Left lobe of liver (tissue), 2 donors: ENCODE measurements at regions not wholly inside any gene's neighbourhood (a gene's known extent, or its start where the extent isn't known, plus 50 kb on each side); places are given as distances from the start of the nearest gene placed in this dataset.
"Not testable (repeated sequence)": the region's sequence is repeated elsewhere in the genome, so short reads cannot be mapped to it uniquely, and the experiment has no call there.

Source experiments
- ATAC-seq: fragments of 200-7000 bp; cut with Tn5 transposase; one replicate; pipeline ENCODE4 v1.9.1; 2020; ENCODE audit warnings: mild to moderate bottlenecking, moderate library complexity
- DNase-seq: peaks from one replicate; pipeline ENCODE4 v3.0.0-alpha.2; 2020; ENCODE audit warnings: low spot score
- donor health status: DM: no; HTN: no; CAD: no; lungs with moderate emphysema.
- donor health status: DM: no; HTN: yes; CAD: no.

- DNase-seq: peak; percentile 12
- no peak for ATAC-seq
Measured at GRCh38 chr14:76698191-76698590, 63.1 kb upstream of the VASH1 start.

DNA sequence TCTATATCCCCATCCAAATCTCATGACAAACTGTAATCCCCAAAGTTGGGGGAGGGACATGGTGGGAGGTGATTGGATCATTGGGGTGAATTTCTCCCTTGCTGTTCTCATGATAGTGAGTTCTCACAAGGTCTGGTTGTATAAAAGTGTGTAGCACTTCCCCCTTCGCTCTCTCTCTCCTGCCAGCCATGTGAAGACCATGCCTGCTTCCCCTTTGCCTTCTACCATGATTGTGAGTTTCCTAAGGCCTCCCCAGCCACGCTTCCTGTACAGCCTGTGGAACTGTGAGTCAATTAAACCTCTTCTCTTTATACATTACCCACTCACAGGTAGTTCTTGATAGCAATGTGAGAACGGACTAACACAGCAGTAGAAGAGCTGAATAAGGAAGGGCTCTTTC, 62.6 kb upstream of the VASH1 start:
- DNase-seq (peak; percentile 8), ATAC-seq (no peak)

DNA sequence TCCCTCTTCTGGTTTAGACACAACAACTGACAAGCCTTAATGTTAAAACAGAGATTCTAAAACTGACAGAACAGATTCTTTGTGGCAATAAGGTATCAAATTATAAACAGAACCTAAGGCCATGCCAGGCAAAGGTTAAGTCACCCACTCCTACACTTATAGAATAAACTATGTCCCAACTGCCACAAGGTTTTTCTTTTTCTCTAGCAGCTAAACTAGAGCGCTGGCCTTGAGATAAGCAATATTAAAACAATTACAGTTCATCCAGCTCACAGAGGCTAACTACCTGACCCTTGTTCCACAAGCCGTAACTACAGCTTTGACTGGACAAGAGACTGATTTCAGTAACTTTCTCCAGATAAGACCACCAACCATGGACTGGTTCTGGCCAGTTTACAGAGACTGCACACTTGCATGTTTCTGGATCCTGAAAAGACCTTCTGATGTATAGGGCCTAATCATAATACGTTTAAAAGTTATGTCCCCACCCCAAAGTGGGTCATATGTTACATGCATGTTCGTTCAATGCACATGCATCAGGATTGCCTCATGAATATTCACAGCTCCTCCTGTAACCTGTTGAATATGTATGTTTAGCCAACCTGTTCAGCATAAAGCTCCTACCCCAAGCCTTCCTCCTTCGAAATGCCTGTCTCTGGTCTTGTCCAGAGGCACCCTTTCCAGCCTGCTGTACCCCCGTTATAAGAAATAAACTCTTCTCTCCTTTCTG, 61.9 kb upstream of the VASH1 start:
- ATAC-seq: peak; percentile 35
- peak; percentile 7 for DNase-seq

- ATAC-seq (no peak), DNase-seq (peak; percentile 27)
Measured at GRCh38 chr14:76699939-76700590, 61.2 kb upstream of the VASH1 start.

DNA sequence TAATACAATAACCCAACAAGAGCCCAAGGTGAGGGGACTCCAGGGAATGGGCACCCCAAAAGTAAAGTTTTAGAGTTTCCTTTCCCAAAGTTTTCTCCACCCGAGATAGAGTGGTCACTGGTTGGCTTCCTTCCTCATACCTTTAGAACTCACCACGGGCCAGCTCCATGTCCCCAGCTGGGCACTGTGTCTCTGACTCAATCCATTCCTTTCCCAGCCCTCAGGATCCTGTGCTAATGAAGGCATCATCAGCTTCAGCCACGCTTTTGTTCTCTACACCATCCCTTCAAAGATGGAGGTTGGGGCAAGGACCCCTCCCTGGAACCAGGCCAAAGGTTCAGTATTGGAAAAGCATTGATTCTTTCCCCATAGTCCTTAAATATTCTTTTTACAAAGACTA, 59.8 kb upstream of the VASH1 start:
- DNase-seq: peak; percentile 34
- no peak for ATAC-seq

DNA sequence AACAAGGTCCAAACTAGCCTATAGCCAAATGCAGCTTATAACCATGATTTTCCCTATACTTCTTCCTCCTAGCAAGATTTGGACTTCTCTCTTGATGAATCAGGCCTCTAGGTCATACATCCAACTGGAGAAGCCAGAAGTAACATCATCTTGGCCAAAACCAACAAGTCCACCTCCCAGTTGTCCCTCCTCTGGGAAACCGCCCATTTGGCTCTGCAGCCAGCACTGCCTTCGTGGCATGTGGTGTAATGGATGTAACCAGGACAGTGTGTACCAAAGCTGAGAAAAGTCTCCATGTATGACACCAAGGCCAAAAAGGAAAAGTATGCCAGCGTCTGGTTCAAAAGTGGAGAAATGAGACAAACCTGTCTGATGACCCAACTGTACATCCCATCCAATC, 59.3 kb upstream of the VASH1 start:
- ATAC-seq (peak; percentile 92), DNase-seq (peak; percentile 88)

- no peak for ATAC-seq
- DNase-seq: peak; percentile 32
Measured at GRCh38 chr14:76705214-76705613, 56.1 kb upstream of the VASH1 start.

DNA sequence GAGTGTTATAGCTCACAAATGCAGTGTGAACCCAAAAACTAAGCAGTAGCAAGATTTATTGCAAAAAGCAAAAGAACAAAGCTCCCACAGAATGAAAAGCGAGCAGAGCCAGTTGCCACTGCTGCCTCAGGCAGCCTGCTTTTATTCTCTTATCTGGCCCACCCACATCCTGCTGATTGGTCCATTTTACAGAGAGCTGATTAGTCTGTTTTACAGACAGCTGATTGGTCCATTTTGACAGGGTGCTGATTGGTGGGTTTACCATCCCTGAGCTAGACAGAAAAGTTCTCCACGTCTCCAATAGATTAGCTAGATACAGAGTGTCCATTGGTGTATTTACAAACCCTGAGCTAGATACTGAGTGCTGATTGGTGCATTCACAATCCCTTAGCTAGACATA, 55.1 kb upstream of the VASH1 start:
- not testable (repeated sequence) for DNase-seq, ATAC-seq

DNA sequence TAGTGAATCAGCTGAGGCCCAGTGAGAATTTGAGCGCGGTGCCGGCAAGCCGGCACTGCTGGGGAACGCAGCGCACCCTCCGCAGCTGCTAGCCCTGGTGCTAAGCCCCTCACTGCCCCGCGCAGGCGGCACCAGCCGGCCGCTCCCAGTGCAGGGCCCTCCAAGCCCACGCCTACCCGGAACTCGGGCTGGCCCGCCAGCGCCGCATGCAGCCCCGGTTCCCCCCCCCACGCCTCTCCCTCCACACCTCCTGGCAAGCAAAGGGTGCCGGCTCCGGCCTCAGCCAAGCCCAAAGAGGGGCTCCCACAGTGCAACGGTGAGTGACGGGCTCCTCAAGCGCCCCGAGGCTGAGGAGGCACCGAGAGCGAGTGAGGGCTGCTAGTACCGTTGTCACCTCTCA, 54.5 kb upstream of the VASH1 start:
- ATAC-seq: no peak

GRCh38 chr14:76708028-76708427, 53.2 kb upstream of the VASH1 start:
- no peak for DNase-seq
- ATAC-seq: no peak

More for the DNA sequence above, 54.5 kb upstream of the VASH1 start:
- DNase-seq: peak; percentile 38

DNA sequence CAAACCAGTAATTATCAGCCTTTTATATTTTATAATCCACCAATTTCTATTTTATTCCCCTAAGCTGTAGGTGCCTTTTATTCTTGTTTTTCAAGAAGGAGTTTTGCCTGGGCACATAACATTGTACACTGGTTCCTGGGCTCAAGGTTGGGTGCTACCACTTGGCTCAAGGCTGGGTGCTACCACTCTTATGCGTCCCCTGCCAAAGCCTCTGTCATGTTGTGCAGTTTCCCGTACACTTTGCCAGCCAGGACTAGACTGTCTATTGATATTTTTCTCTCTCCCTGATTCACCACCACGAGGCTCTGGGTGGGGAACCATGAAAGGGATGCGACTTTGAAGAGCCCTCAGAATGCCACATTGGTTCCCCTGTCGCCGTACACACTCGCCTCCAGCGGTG, 52.5 kb upstream of the VASH1 start:
- DNase-seq: peak; percentile 42
- peak; percentile 58 for ATAC-seq

GRCh38 chr14:76710056-76711010, 50.9 kb upstream of the VASH1 start:
- DNase-seq (peak; percentile 32), ATAC-seq (peak; percentile 94)
